Stimulated activated effector memory CD8-positive, alpha-beta T cell treated with anti-CD3 and anti-CD28 coated beads, Interleukin-12 subunit alpha, Interleukin-12 subunit beta, amount 100 ng/mL, for 72 hours (primary cell): ENCODE measurements at regions not wholly inside any gene's neighbourhood (a gene's known extent, or its start where the extent isn't known, plus 50 kb on each side); places are given as distances from the start of the nearest gene placed in this dataset.
A peak's percentile ranks its signal among the peaks of the same experiment; 100 is the strongest.
"Not testable (repeated sequence)": the region's sequence is repeated elsewhere in the genome, so short reads cannot be mapped to it uniquely, and the experiment has no call there.

Source experiments
- ATAC-seq: fragments of 150-1000 bp; cut with Tn5 transposase; 2 replicates; pipeline ENCODE4 v1.10.0; 2021
- DNase-seq, 2 donors: peaks; one replicate each; pipeline ENCODE4 v3.0.0; 2021 to 2022; ENCODE audit warnings: low spot score in 2 of 2
- H3K27ac Mint-ChIP-seq: one replicate; pipeline ENCODE4 v1.8.0; 2022; ENCODE audit warnings: mild to moderate bottlenecking, mixed read lengths
- H3K36me3 Mint-ChIP-seq: one replicate; pipeline ENCODE4 v1.8.0; 2022; ENCODE audit warnings: mild to moderate bottlenecking, mixed read lengths
- H3K4me1 Mint-ChIP-seq: one replicate; pipeline ENCODE4 v1.8.0; 2022; ENCODE audit warnings: mixed read lengths
- H3K4me3 Mint-ChIP-seq: one replicate; pipeline ENCODE4 v1.8.0; 2022; ENCODE audit warnings: mild to moderate bottlenecking, mixed read lengths
- H3K9me3 Mint-ChIP-seq: one replicate; pipeline ENCODE4 v1.8.0; 2022; ENCODE audit warnings: mixed read lengths

- peaks cover 19% of the 10 kb centered on the region for H3K9me3 Mint-ChIP-seq
These were observed 4772.6 kb upstream of the OR11H1 start for GRCh38 chr22:10755350-10755749.

GRCh38 chr22:10760418-10760817 is 4767.6 kb upstream of the OR11H1 start:
- not testable (repeated sequence) for H3K27ac Mint-ChIP-seq, H3K4me3 Mint-ChIP-seq, ATAC-seq, H3K36me3 Mint-ChIP-seq, H3K4me1 Mint-ChIP-seq, DNase-seq
- peaks cover 28% of the 10 kb centered on the region for H3K9me3 Mint-ChIP-seq

More at GRCh38 chr22:10755350-10755749, 4772.6 kb upstream of the OR11H1 start:
- H3K4me1 Mint-ChIP-seq, H3K4me3 Mint-ChIP-seq, DNase-seq, H3K36me3 Mint-ChIP-seq, H3K27ac Mint-ChIP-seq, ATAC-seq: not testable (repeated sequence)

- H3K4me1 Mint-ChIP-seq, H3K27ac Mint-ChIP-seq, H3K36me3 Mint-ChIP-seq, H3K4me3 Mint-ChIP-seq, DNase-seq: not testable (repeated sequence)
- ATAC-seq = peak; percentile 42
- peaks cover 22% of the 10 kb centered on the region for H3K9me3 Mint-ChIP-seq
These were observed 4761.7 kb upstream of the OR11H1 start for GRCh38 chr22:10766320-10766719.

GRCh38 chr22:10768875-10769274 is 4759.1 kb upstream of the OR11H1 start:
- peaks cover 16% of the 10 kb centered on the region for H3K9me3 Mint-ChIP-seq
- not testable (repeated sequence) for DNase-seq, H3K4me1 Mint-ChIP-seq, H3K4me3 Mint-ChIP-seq, H3K36me3 Mint-ChIP-seq, H3K27ac Mint-ChIP-seq, ATAC-seq

- not testable (repeated sequence) for H3K27ac Mint-ChIP-seq, H3K36me3 Mint-ChIP-seq, DNase-seq, H3K4me3 Mint-ChIP-seq, H3K4me1 Mint-ChIP-seq
- ATAC-seq = peak; percentile 17
- peaks cover 11% of the 10 kb centered on the region for H3K9me3 Mint-ChIP-seq
These were observed 4756.2 kb upstream of the OR11H1 start for GRCh38 chr22:10771744-10772143.

GRCh38 chr22:10773341-10773740 is 4754.7 kb upstream of the OR11H1 start:
- not testable (repeated sequence) for H3K4me1 Mint-ChIP-seq, H3K36me3 Mint-ChIP-seq, DNase-seq, H3K4me3 Mint-ChIP-seq, H3K27ac Mint-ChIP-seq, ATAC-seq
- H3K9me3 Mint-ChIP-seq = peaks cover 11% of the 10 kb centered on the region

GRCh38 chr22:10775601-10776357 is 4752.2 kb upstream of the OR11H1 start:
- H3K9me3 Mint-ChIP-seq = peaks cover 14% of the 10 kb centered on the region
- H3K36me3 Mint-ChIP-seq = not testable (repeated sequence)
- ATAC-seq = peak; percentile 33

GRCh38 chr22:10776358-10776729 is 4751.6 kb upstream of the OR11H1 start:
- ATAC-seq, H3K36me3 Mint-ChIP-seq, H3K4me3 Mint-ChIP-seq, DNase-seq, H3K4me1 Mint-ChIP-seq, H3K27ac Mint-ChIP-seq: not testable (repeated sequence)
- peaks cover 14% of the 10 kb centered on the region for H3K9me3 Mint-ChIP-seq

More at GRCh38 chr22:10775601-10776357, 4752.2 kb upstream of the OR11H1 start:
- not testable (repeated sequence) for H3K4me3 Mint-ChIP-seq, H3K27ac Mint-ChIP-seq, DNase-seq, H3K4me1 Mint-ChIP-seq

- not testable (repeated sequence) for ATAC-seq
These were observed 4750.3 kb upstream of the OR11H1 start for GRCh38 chr22:10777733-10778132.

GRCh38 chr22:10778296-10778814 is 4749.6 kb upstream of the OR11H1 start:
- ATAC-seq (no peak), DNase-seq (no peak)
- Mint-ChIP-seq H3K4me1 (no peaks in the 10 kb centered on the region), H3K4me3 (no peak overlapping the region), H3K36me3 (no peaks in the 10 kb centered on the region), H3K27ac (no peak overlapping the region), H3K9me3 (peaks cover 21% of the 10 kb centered on the region)

More at GRCh38 chr22:10777733-10778132, 4750.3 kb upstream of the OR11H1 start:
- H3K4me3 Mint-ChIP-seq, H3K4me1 Mint-ChIP-seq, DNase-seq, H3K27ac Mint-ChIP-seq, H3K36me3 Mint-ChIP-seq: not testable (repeated sequence)
- H3K9me3 Mint-ChIP-seq = peaks cover 19% of the 10 kb centered on the region

GRCh38 chr22:10779200-10779599 is 4748.8 kb upstream of the OR11H1 start:
- DNase-seq, H3K4me3 Mint-ChIP-seq, H3K4me1 Mint-ChIP-seq, H3K27ac Mint-ChIP-seq, ATAC-seq, H3K36me3 Mint-ChIP-seq: not testable (repeated sequence)
- peaks cover 20% of the 10 kb centered on the region for H3K9me3 Mint-ChIP-seq

- peak; percentile 3 for ATAC-seq
- Mint-ChIP-seq H3K4me3 (no peak overlapping the region), H3K4me1 (no peaks in the 10 kb centered on the region), H3K9me3 (peaks cover 20% of the 10 kb centered on the region), H3K27ac (no peak overlapping the region), H3K36me3 (no peaks in the 10 kb centered on the region)
- DNase-seq = no peak
These were observed 4747.7 kb upstream of the OR11H1 start for GRCh38 chr22:10780281-10780680.

- DNase-seq (no peak), ATAC-seq (no peak)
- Mint-ChIP-seq H3K36me3 (no peaks in the 10 kb centered on the region), H3K27ac (no peak overlapping the region), H3K4me3 (no peak overlapping the region), H3K9me3 (peaks cover 20% of the 10 kb centered on the region), H3K4me1 (no peaks in the 10 kb centered on the region)
These were observed 4746.2 kb upstream of the OR11H1 start for GRCh38 chr22:10781571-10782403.
